Gastroesophageal sphincter (tissue), 3 donors: ENCODE measurements at regions not wholly inside any gene's neighbourhood (a gene's known extent, or its start where the extent isn't known, plus 50 kb on each side); places are given as distances from the start of the nearest gene placed in this dataset.

ENCODE experiments used
- CTCF ChIP-seq, 4 experiments: fragments of 200-600 bp in 2 of 4; fragments of 450-650 bp in 2 of 4; sonication (generic) in 1 of 4; IDR thresholded peaks; one replicate each; pipeline ENCODE4 v1.5.1; 2017 to 2019; ENCODE audit warnings: antibody characterized with exemption in 4 of 4, mild to moderate bottlenecking in 2 of 4, moderate library complexity in 2 of 4
- EP300 ChIP-seq: sonication (generic); formaldehyde crosslinking; IDR thresholded peaks from one replicate; pipeline ENCODE4 v1.6.1; 2017; ENCODE audit warnings: antibody characterized with exemption, mild to moderate bottlenecking
- POLR2A ChIP-seq, 2 donors: fragments of 450-650 bp; IDR thresholded peaks; one replicate each; pipeline ENCODE4 v1.6.1; 2017; ENCODE audit warnings: antibody characterized with exemption in 2 of 2, mild to moderate bottlenecking in 2 of 2, moderate library complexity in 1 of 2

- TF ChIP-seq CTCF (IDR thresholded peaks at IDR 0.05) (no peak), EP300 (no peak), POLR2A (IDR thresholded peaks at IDR 0.05) (no peak)
These were observed 193.9 kb downstream of the BCAS1 start for GRCh38 chr20:53876470-53876869.
